Endodermal cell (in vitro differentiated cells): ENCODE measurements at regions not wholly inside any gene's neighbourhood (a gene's known extent, or its start where the extent isn't known, plus 50 kb on each side); places are given as distances from the start of the nearest gene placed in this dataset.

ENCODE experiments used
- DNase-seq: peaks from one replicate; pipeline ENCODE4 v3.0.0-alpha.2; 2017
- H3K27ac ChIP-seq: 2 replicates; pipeline ENCODE4 v1.5.1; 2013; ENCODE audit warnings: mild to moderate bottlenecking, low read depth, low read length, moderate library complexity
- H3K27me3 ChIP-seq: 2 replicates; pipeline ENCODE4 v1.6.1; 2013; ENCODE audit warnings: mild to moderate bottlenecking, low read length, moderate library complexity; ENCODE audit not compliant: insufficient read depth, control insufficient read depth, poor library complexity, severe bottlenecking
- H3K36me3 ChIP-seq: 2 replicates; pipeline ENCODE4 v1.7.0; 2013; ENCODE audit warnings: mild to moderate bottlenecking, low read length, moderate library complexity; ENCODE audit not compliant: control insufficient read depth, insufficient read depth
- H3K4me1 ChIP-seq: one replicate; pipeline ENCODE4 v1.7.0; 2013; ENCODE audit warnings: low read length; ENCODE audit not compliant: control insufficient read depth, insufficient read depth
- H3K4me3 ChIP-seq: 2 replicates; pipeline ENCODE4 v1.5.1; 2013; ENCODE audit warnings: mild to moderate bottlenecking, low read length, moderate library complexity
- H3K9ac ChIP-seq: 2 replicates; pipeline ENCODE4 v1.6.1; 2013; ENCODE audit warnings: mild to moderate bottlenecking, low read length, moderate library complexity; ENCODE audit not compliant: poor library complexity, severe bottlenecking; ENCODE audit errors: extremely low read depth
- H3K9me3 ChIP-seq: 2 replicates; pipeline ENCODE4 v1.6.1; 2013; ENCODE audit warnings: mild to moderate bottlenecking, low read length, moderate library complexity; ENCODE audit not compliant: control insufficient read depth
- H3K27ac Mint-ChIP-seq: 2 replicates; pipeline ENCODE4 v1.8.0; 2020; ENCODE audit warnings: mixed read lengths
- H3K27me3 Mint-ChIP-seq: 2 replicates; pipeline ENCODE4 v1.8.0; 2021; ENCODE audit warnings: mild to moderate bottlenecking, mixed read lengths; ENCODE audit not compliant: insufficient read depth
- H3K36me3 Mint-ChIP-seq: 2 replicates; pipeline ENCODE4 v1.8.0; 2020; ENCODE audit warnings: low read depth, mixed read lengths
- H3K4me1 Mint-ChIP-seq: 2 replicates; pipeline ENCODE4 v1.8.0; 2020; ENCODE audit warnings: mixed read lengths
- H3K4me3 Mint-ChIP-seq: 2 replicates; pipeline ENCODE4 v1.8.0; 2020; ENCODE audit warnings: mild to moderate bottlenecking, moderate library complexity, mixed read lengths
- H3K9me3 Mint-ChIP-seq: 2 replicates; pipeline ENCODE4 v1.8.0; 2020; ENCODE audit warnings: mild to moderate bottlenecking, mixed read lengths
- WGBS, 2 experiments: methylation state at CpG; one replicate each; pipeline versions ENCODE4 v1.1.5 to v1.1.7; 2013; ENCODE audit warnings: missing lambda C conversion rate in 2 of 2, mixed read lengths in 1 of 2; ENCODE audit not compliant: insufficient coverage in 1 of 2, insufficient read length in 1 of 2; 5-methylcytosine and 5-hydroxymethylcytosine counted together
- TF ChIP-seq, protein P1 (sequence below): fragments of 200-600 bp; sonication (generic); conservative IDR thresholded peaks from 2 replicates; pipeline ENCODE4 v1.5.0; 2021; ENCODE audit warnings: antibody characterized with exemption, mild to moderate bottlenecking

DNA sequence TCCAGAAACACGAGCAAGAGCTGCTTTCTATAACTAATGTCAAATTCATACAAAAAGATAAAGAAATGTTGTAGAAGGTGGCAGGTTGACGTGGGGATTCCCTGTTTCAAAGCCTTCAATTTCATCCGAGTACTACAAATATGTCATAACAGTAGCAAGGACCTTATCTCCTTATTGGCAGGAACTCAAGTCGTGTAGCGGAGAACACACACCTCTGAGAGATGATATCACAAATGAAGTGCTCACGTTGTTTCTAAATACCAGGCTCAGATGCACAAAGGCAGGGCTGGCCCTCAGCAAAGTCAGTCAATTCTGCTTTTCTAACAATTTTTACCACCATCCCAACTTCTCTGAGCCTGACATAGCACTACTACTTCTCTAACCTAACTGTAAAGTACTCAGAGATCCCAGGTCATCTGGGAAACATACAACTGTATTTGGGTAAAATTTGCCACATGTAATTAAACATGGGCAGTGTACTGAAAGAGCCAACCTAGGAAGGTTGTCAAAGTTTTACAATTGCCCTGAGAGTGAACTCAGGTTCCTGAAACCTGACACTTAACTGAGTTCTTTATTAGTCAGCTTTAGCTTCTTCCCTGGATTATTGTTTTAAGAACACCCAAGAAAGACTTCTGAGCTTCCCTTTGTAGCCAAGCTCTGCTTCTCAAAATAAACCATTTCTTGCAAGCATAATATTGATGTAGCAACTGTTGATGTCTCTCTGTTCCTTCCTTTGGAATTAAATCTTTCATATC, 813.7 kb upstream of the ACVR2A start:
- Histone ChIP-seq H3K4me3 (no peak overlapping the region), H3K36me3 (no peaks in the 10 kb centered on the region), H3K4me1 (peaks cover 4% of the 10 kb centered on the region), H3K9me3 (no peaks in the 10 kb centered on the region), H3K9ac (no peak overlapping the region), H3K27me3 (no peaks in the 10 kb centered on the region), H3K27ac (no peak overlapping the region)
- H3K4me1 Mint-ChIP-seq = peaks cover 24% of the 10 kb centered on the region
- H3K9me3 Mint-ChIP-seq = peaks cover 6% of the 10 kb centered on the region
- no peaks in the 10 kb centered on the region for H3K36me3 Mint-ChIP-seq
- 73 to 86% methylated on average over 3 to 6 of the region's 6 CpGs for WGBS, 2 experiments
- no peak overlapping the region for H3K27ac Mint-ChIP-seq
- no peak for DNase-seq
- no peaks in the 10 kb centered on the region for H3K27me3 Mint-ChIP-seq
- no peak overlapping the region for H3K4me3 Mint-ChIP-seq
- TF ChIP-seq, protein P1, sequence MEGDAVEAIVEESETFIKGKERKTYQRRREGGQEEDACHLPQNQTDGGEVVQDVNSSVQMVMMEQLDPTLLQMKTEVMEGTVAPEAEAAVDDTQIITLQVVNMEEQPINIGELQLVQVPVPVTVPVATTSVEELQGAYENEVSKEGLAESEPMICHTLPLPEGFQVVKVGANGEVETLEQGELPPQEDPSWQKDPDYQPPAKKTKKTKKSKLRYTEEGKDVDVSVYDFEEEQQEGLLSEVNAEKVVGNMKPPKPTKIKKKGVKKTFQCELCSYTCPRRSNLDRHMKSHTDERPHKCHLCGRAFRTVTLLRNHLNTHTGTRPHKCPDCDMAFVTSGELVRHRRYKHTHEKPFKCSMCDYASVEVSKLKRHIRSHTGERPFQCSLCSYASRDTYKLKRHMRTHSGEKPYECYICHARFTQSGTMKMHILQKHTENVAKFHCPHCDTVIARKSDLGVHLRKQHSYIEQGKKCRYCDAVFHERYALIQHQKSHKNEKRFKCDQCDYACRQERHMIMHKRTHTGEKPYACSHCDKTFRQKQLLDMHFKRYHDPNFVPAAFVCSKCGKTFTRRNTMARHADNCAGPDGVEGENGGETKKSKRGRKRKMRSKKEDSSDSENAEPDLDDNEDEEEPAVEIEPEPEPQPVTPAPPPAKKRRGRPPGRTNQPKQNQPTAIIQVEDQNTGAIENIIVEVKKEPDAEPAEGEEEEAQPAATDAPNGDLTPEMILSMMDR = no peak

DNA sequence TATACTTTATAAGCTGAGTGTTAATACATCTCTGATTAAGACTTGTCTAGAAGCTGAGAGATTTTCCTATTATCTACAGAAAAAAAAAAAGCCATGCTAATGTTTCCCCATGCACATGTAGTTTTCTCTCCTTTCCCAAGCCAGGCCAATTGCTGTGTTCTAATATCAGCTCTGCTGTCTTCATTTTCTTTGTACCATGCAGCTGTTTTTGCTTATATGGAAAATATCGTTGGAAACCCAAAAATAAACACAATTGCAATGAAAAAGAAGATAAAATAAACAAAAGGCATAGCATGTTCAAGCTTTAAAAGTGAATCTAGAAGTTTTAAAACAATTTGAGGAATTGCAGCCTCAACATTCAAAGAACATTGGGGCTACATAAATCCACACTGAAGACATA, 817.4 kb upstream of the ACVR2A start:
- H3K4me1 ChIP-seq = peaks cover 4% of the 10 kb centered on the region
- no peak for DNase-seq
- 93 to 100% methylated on average over 1 of the region's 1 CpG for WGBS, 2 experiments
- Mint-ChIP-seq H3K4me1 (peaks cover 16% of the 10 kb centered on the region), H3K27me3 (no peaks in the 10 kb centered on the region), H3K4me3 (no peak overlapping the region), H3K36me3 (peaks cover 5% of the 10 kb centered on the region), H3K27ac (no peak overlapping the region), H3K9me3 (peaks cover 26% of the 10 kb centered on the region)
- no peak overlapping the region for H3K4me3 ChIP-seq
- H3K27ac ChIP-seq = no peak overlapping the region
- H3K9ac ChIP-seq = no peak overlapping the region
- no peaks in the 10 kb centered on the region for H3K36me3 ChIP-seq
- H3K9me3 ChIP-seq = peaks cover 16% of the 10 kb centered on the region
- TF ChIP-seq, protein P1 = no peak
- no peaks in the 10 kb centered on the region for H3K27me3 ChIP-seq

DNA sequence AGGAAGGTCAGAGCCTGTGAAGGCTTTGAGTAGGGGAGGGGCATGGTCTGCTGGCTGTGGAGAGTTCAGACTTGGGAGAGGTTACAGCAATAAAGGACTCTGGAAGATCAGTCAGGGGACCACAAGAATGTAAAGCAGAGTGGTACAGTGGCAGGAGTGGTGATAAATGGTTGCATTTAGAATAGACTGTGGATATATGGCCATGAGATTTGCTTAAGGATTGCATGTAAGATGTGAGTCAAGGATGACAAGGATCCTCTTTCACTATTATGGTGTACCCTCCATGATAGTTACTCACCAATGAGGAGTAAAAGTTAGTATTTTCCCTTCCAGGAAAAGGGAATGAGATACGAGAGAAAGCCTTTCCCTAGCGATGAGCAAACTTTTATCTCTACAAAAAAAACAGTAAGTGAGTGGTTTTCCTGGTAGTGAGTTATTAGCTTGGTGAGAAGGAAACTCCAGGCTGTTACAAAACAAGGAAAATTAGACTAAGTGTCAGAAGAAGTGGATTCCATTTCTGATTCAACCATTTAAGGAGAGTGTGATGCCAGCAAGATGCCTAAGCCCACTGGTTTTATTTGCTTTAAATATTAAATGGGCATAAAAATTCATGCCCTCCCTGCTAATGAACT, 818.0 kb upstream of the ACVR2A start:
- Histone ChIP-seq H3K9ac (no peak overlapping the region), H3K27me3 (no peaks in the 10 kb centered on the region), H3K27ac (no peak overlapping the region), H3K4me1 (peaks cover 2% of the 10 kb centered on the region), H3K4me3 (no peak overlapping the region), H3K9me3 (peaks cover 22% of the 10 kb centered on the region), H3K36me3 (no peaks in the 10 kb centered on the region)
- Mint-ChIP-seq H3K36me3 (peaks cover 5% of the 10 kb centered on the region), H3K4me3 (no peak overlapping the region), H3K9me3 (peaks cover 31% of the 10 kb centered on the region), H3K27ac (no peak overlapping the region), H3K4me1 (peaks cover 11% of the 10 kb centered on the region), H3K27me3 (no peaks in the 10 kb centered on the region)
- DNase-seq = no peak
- 96% methylated on average over 2 of the region's 2 CpGs; no CpG with 5 or more reads in 1 of the 2 experiments for WGBS, 2 experiments
- TF ChIP-seq, protein P1 = no peak
